LNCAP (cell line): ENCODE measurements at regions not wholly inside any gene's neighbourhood (a gene's known extent, or its start where the extent isn't known, plus 50 kb on each side); places are given as distances from the start of the nearest gene placed in this dataset.

Source experiments
- TF ChIP-seq, protein P1 (sequence below): fragments of 450-650 bp; IDR thresholded peaks from 2 replicates; pipeline ENCODE4 v1.5.1; 2017; ENCODE audit warnings: mild to moderate bottlenecking

DNA sequence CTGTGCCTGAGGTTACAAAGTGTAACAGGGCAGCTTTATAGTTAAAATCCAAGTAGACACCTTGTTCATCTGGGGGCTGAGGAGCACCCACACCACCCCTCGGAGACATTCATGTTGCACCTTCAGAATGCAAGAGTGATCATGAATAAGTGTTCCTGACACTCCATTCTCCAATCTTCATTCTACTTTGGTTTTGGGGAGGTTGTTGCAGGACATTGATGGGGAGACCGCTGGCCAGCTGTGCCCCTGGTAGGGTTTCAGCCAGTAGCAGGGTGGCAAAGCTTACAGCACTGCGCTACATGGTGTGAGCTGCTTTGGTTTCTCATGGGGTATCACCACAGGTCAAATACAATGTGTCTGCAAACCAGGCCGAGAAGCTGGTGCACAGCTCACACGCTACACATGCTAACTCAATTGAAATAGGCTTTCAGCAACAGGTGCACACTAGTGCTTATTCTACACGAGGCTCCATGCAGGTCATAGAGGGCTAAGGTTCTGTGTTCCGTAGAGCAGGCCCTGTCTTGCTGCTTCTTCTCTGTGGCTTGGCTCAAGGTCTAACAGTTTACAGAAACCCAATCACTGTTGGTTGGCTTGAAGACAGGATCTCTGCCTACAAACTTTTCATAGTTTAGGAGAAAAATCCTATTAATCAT, 317.4 kb upstream of the ZNF32 start:
- TF ChIP-seq, protein P1, sequence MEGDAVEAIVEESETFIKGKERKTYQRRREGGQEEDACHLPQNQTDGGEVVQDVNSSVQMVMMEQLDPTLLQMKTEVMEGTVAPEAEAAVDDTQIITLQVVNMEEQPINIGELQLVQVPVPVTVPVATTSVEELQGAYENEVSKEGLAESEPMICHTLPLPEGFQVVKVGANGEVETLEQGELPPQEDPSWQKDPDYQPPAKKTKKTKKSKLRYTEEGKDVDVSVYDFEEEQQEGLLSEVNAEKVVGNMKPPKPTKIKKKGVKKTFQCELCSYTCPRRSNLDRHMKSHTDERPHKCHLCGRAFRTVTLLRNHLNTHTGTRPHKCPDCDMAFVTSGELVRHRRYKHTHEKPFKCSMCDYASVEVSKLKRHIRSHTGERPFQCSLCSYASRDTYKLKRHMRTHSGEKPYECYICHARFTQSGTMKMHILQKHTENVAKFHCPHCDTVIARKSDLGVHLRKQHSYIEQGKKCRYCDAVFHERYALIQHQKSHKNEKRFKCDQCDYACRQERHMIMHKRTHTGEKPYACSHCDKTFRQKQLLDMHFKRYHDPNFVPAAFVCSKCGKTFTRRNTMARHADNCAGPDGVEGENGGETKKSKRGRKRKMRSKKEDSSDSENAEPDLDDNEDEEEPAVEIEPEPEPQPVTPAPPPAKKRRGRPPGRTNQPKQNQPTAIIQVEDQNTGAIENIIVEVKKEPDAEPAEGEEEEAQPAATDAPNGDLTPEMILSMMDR = no peak

DNA sequence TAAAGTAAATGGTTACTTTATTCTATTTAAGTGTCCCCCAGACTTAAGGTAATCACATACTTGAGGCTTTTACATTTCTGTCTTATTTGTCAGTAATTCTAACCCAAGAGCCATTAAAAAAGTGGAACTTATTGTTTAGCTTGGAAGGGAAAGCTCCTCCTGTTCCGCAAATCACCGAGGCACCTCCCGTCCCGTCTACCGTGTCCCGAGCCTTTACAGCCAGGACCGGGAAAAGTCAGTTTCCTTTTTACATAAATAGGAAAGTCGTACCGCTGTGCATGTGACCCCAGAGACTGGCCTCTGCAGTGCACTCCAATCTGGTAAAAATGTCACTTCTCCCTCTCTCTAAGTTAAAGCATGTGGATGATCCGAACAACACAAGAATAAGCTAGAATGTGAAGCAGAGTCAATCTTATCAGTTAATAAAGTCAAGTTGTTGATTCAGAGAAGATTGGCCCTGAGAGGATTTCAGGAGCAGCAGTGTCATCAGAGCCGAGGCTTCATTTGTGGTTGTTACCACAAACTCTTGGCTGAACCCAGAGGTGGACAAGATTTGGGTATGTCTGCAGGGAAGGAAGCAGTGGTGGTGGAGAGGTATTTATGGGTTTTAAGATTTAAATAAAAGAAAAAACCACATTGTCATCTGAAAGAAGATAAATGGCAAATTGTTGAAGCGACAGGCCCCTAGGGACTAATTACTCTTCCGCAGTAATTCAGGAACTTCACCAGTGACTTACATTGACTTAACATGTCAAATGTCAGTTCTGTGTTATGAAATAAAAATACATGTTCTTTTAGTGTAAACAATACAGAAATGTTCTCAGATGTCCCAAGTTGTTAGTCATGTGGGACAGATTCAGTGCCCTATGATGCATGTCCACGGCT, 316.6 kb upstream of the ZNF32 start:
- TF ChIP-seq, protein P1 = no peak

DNA sequence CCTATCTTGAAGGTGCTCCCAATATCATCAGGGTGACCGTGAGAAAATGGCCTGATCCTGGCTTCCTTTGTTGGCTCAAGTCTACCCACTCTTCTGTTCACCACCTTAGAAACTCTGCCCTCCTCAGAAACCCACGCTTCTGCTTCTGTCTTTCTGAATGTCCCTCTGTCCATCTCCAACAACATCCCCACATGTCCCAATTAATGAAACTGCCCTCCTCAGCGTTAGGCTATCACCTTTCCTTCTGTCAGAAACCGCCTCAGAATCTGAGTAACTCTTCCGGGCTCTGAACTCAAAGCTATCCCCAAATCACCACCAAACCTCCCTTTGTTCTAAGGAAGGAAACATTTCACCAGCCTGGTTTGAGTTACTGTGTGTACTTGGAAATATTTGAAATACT, 315.8 kb upstream of the ZNF32 start:
- TF ChIP-seq, protein P1 = no peak

DNA sequence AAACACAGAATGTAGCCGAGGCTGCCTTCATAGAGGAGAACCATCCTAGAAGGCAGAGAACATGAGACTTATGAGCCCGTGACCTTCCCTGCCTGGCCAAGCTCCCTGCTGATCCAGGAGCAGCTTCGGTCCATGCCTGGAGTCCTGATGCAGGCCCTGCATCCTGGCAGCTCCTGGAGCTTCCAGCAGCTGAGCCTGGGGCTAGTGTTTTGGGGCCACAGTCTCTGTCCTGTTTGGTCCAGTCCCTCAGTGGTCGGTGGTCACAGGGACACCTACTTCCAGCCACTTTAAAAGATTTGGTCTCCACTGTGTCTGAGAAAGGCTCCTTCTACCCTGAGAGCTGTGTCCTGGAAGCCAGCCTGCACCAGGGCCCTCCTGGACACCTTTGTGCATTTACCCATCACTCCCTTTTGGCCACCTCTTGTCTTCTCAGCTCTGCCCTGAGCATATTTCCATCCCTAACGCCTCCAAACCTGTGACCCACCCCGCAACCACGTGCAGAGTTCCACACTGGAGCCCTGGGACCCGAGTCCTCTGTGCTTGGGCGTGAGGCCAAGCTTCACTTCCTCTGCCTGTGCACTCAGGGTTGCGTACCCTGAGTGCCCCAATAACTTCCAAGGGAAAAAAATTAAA, 315.2 kb upstream of the ZNF32 start:
- TF ChIP-seq, protein P1 = no peak

DNA sequence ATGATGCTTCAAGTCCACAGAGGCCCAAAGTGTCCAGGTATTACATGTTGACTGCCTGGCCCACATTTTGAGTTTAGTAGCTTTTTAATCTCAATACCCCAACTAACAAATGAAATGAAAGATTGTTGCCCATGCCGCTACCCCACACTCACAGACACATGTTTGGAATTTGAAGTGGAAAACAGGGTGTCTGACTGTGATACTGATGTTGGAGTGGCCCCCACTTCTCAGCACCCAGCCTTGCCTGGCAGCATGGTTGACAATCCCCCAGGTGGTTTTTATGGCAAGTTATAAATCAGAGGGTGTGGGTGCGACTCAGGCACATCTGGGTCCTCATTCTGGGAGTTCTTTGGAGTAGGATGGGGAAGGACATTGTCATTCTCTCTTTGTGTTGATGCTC, 314.7 kb upstream of the ZNF32 start:
- TF ChIP-seq, protein P1 = no peak

DNA sequence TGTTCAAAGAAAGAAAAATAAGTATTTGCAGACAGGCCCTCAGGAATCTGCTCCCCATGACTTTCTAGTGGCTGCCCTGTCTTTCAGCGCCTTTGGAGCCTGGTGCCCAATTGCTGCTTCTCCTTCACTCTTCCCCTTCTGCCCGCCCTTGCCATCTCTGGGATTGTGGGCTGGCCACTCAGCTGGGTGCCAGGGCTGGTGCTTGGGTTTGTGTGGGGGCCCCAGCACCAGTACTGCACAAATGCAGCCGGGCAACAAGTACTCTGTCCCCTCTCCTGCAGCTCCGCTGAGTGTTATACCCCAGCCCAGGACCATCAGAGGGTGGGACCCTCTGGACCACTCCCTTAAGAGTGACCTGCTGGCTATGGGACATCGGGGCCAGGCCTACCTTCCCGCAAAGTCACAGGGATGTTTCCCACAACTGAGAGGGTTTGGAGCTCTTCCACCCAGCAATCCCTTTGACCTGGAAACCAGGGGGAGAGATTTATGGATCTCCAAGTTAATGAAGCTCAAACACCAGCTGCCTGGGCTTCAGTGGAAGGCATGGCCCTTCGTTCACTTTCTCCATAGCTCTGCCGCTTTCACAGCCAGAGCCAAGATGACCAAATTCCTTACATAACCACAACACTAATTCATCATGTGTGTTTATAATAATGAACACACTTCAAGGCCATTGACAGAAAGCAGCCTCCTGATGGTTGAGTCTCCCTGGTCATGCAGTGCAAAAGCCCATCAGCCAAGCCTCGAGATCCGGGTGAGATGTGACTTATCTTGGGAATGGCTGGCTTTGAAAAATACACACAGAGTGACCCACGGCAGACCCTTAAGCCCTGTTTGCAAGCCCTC, 313.9 kb upstream of the ZNF32 start:
- TF ChIP-seq, protein P1 = no peak
